K562 (cell line): ENCODE measurements at regions not wholly inside any gene's neighbourhood (a gene's known extent, or its start where the extent isn't known, plus 50 kb on each side); places are given as distances from the start of the nearest gene placed in this dataset.

Experiments
- ATAC-seq: fragments of 200-7000 bp; cut with Tn5 transposase; 3 replicates; pipeline ENCODE4 v1.9.1; 2020; ENCODE audit warnings: moderate library complexity
- BruUV-seq: library from RNA; stranded (reverse); fragments of 400-500 nt; replicated peaks from 2 replicates; lab custom pipeline; 2021; lab: Mats Ljungman, UMichigan
- CTCF ChIA-PET: fragments of 300-600 bp; formaldehyde crosslinking; extraction: SDS; loops from one replicate; lab custom pipeline; 2021; ENCODE audit warnings: low intra/inter-chr PET ratio; lab: Yijun Ruan, JAX
- POLR2A ChIA-PET: fragments of 300-600, 350-650 bp; sonication (Branson Sonifier 250); formaldehyde crosslinking; extraction: SDS; loops from one replicate; lab custom pipeline; 2021; ENCODE audit warnings: antibody characterized with exemption, inconsistent platforms; lab: Yijun Ruan, JAX
- DNase-seq, 4 experiments: peaks; one replicate each; pipeline versions ENCODE4 v3.0.0 to v3.0.0-alpha.2; 2011 to 2018; ENCODE audit warnings: low spot score in 3 of 4, mixed read lengths in 3 of 4; ENCODE audit errors: extremely low read depth in 1 of 4
- FAIRE-seq: peaks from 2 replicates; lab custom pipeline; 2011; peaks lifted over from hg19 to GRCh38; lab: Jason Lieb, UNC
- H2AFZ ChIP-seq: 2 replicates; pipeline ENCODE4 v1.6.0; 2011; ENCODE audit warnings: low read depth, low read length, control low read depth, inconsistent platforms
- H3K27ac ChIP-seq: fragments of 200-600 bp; 3 replicates; pipeline ENCODE4 v1.8.0; 2011; ENCODE audit warnings: low read depth, mild to moderate bottlenecking, control low read depth, inconsistent platforms, low read length, moderate library complexity, mixed read lengths; ENCODE audit errors: extremely low read depth
- H3K27me3 ChIP-seq, 2 experiments: fragments of 300-600 bp in 1 of 2; 2 replicates in 1 of 2; 3 replicates in 1 of 2; pipeline versions ENCODE4 v1.6.0 to v1.8.0; 2011; ENCODE audit warnings: inconsistent platforms in 2 of 2, low read length in 2 of 2, mild to moderate bottlenecking in 1 of 2, mixed read lengths in 1 of 2, moderate library complexity in 1 of 2; ENCODE audit not compliant: control insufficient read depth in 2 of 2, insufficient read depth in 2 of 2
- H3K36me3 ChIP-seq: fragments of 300-600 bp; 3 replicates; pipeline ENCODE4 v1.8.0; 2011; ENCODE audit warnings: mild to moderate bottlenecking, low read length, inconsistent platforms; ENCODE audit not compliant: control insufficient read depth, insufficient read depth
- H3K4me1 ChIP-seq, 2 experiments: fragments of 200-600 bp in 1 of 2; replicated peaks in 1 of 2; 2 replicates in 1 of 2; 3 replicates in 1 of 2; pipeline versions ENCODE4 v1.5.1 to v1.8.0; 2011; ENCODE audit warnings: inconsistent platforms in 2 of 2, low read length in 2 of 2, mild to moderate bottlenecking in 1 of 2, mixed read lengths in 1 of 2, moderate library complexity in 1 of 2; ENCODE audit not compliant: control insufficient read depth in 2 of 2, insufficient read depth in 2 of 2
- H3K4me2 ChIP-seq: 2 replicates; pipeline ENCODE4 v1.6.1; 2011; ENCODE audit warnings: low read length, control low read depth, inconsistent platforms, mixed read lengths; ENCODE audit not compliant: insufficient read depth
- H3K4me3 ChIP-seq: fragments of 200-600 bp; sonication (generic), shearing (Covaris generic); 2 replicates; pipeline ENCODE4 v1.5.1; 2016; ENCODE audit warnings: control low read depth, inconsistent platforms
- H3K79me2 ChIP-seq: fragments of 200-600 bp; 3 replicates; pipeline ENCODE4 v1.8.0; 2011; ENCODE audit warnings: low read length, inconsistent platforms; ENCODE audit not compliant: control insufficient read depth, insufficient read depth
- H3K9ac ChIP-seq, 2 experiments: 2 replicates each; pipeline versions ENCODE4 v1.6.0 to v1.6.1; 2011; ENCODE audit warnings: low read depth in 2 of 2, low read length in 2 of 2, control low read depth in 1 of 2, inconsistent platforms in 1 of 2, mild to moderate bottlenecking in 1 of 2, mixed read lengths in 1 of 2; ENCODE audit not compliant: insufficient read depth in 1 of 2
- H3K9me1 ChIP-seq: one replicate; pipeline ENCODE4 v1.6.0; 2011; ENCODE audit warnings: inconsistent platforms, mild to moderate bottlenecking, low read length, moderate library complexity; ENCODE audit not compliant: control insufficient read depth, insufficient read depth
- H3K9me3 ChIP-seq: replicated peaks from 2 replicates; pipeline ENCODE4 v1.5.1; 2011; ENCODE audit warnings: low read depth, low read length, inconsistent platforms; ENCODE audit not compliant: control insufficient read depth, insufficient read depth
- H4K20me1 ChIP-seq: replicated peaks from 2 replicates; pipeline ENCODE4 v1.6.1; 2011; ENCODE audit warnings: low read length, inconsistent platforms, mixed read lengths; ENCODE audit not compliant: control insufficient read depth, insufficient read depth
- ELK3 ChIP-seq: fragments of 450-650 bp; formaldehyde crosslinking; IDR thresholded peaks from 2 replicates; pipeline ENCODE4 v1.4.0; 2020; ENCODE audit warnings: mild to moderate bottlenecking
- MCM3 ChIP-seq: fragments of 450-650 bp; IDR thresholded peaks from 2 replicates; pipeline ENCODE4 v1.6.1; 2016
- ZFP30 ChIP-seq: fragments of 250-450 bp; sonication (Bioruptor Pico); IDR thresholded peaks from 2 replicates; pipeline ENCODE4 v1.8.0; 2022; ENCODE audit warnings: moderate library complexity, mild to moderate bottlenecking, inconsistent platforms, borderline replicate concordance
- ZNF197 ChIP-seq: fragments of 200-800 bp; sonication (Bioruptor generic); IDR thresholded peaks from 2 replicates; pipeline ENCODE4 v1.6.1; 2016; ENCODE audit warnings: low read depth, missing genetic modification characterization, missing compliant biosample characterization
- ZNF449 ChIP-seq: fragments of 250-450 bp; sonication (Bioruptor Pico); IDR thresholded peaks from 2 replicates; pipeline ENCODE4 v1.8.0; 2022; ENCODE audit warnings: moderate library complexity, mild to moderate bottlenecking, inconsistent platforms
- ZNF75A ChIP-seq: fragments of 450-650 bp; formaldehyde crosslinking; IDR thresholded peaks from 2 replicates; pipeline ENCODE4 v1.4.0; 2020; ENCODE audit warnings: mild to moderate bottlenecking
- WGBS: fragments of 100-300 bp; shearing (Covaris generic); methylation state at CpG from one replicate; pipeline ENCODE4 v1.1.6; 2016; ENCODE audit warnings: low coverage, mixed read lengths; ENCODE audit not compliant: insufficient coverage; ENCODE audit errors: missing lambda C conversion rate; 5-methylcytosine and 5-hydroxymethylcytosine counted together
- in situ Hi-C: fragments of 300-500 bp; cut with MboI; formaldehyde crosslinking; loops from 4 replicates; pipeline ENCODE4 v1.15.0; 2018; ENCODE audit warnings: inconsistent platforms, mixed read lengths
- intact Hi-C: fragments of 100-400 bp; cut with micrococcal nuclease; formaldehyde crosslinking; loops from 2 replicates; pipeline ENCODE4 v1.14.2; 2022

GRCh38 chr2:187853381-187853791 is 299.2 kb upstream of the TFPI start:
- Histone ChIP-seq H3K79me2 (no peaks in the 10 kb centered on the region), H3K4me3 (no peak overlapping the region)
- TF ChIP-seq ZFP30 (CRISPR knock-in tag) (no peak), ELK3 (no peak), ZNF75A (CRISPR knock-in tag) (no peak), ZNF197 (CRISPR knock-in tag) (no peak), MCM3 (no peak), ZNF449 (no peak)
- TF ChIP-seq, all 486 proteins: peak for 0
- Histone ChIP-seq H2AFZ (no peak overlapping the region), H3K27me3 (no peaks in the 10 kb centered on the region), H3K4me1 (no peaks in the 10 kb centered on the region), H3K9me3 (no peaks in the 10 kb centered on the region), H3K9me1 (no peaks in the 10 kb centered on the region), H4K20me1 (no peaks in the 10 kb centered on the region), H3K4me2 (no peak overlapping the region), H3K27ac (no peak overlapping the region), H3K9ac (no peak overlapping the region), H3K36me3 (no peaks in the 10 kb centered on the region)
- in situ Hi-C loops, result no loop called here
- no TSS peak for BruUV-seq
- 9% methylated on average over 1 of the region's 1 CpG for WGBS
- DNase-seq (no peak), ATAC-seq (no peak), FAIRE-seq (no peak)
- ChIA-PET CTCF (no interaction called here), POLR2A (no interaction called here)
- intact Hi-C loops, result no loop called here
